Cardiac fibroblast (primary cell): ENCODE measurements at regions not wholly inside any gene's neighbourhood (a gene's known extent, or its start where the extent isn't known, plus 50 kb on each side); places are given as distances from the start of the nearest gene placed in this dataset.

Experiments used
- DNase-seq, 2 donors: peaks; one replicate each; pipeline versions ENCODE4 v3.0.0 to v3.0.0-alpha.2; 2010; ENCODE audit warnings: low read depth in 2 of 2
- H3K4me3 ChIP-seq, 2 donors: replicated peaks in 1 of 2; 1 replicate in 1 of 2; 2 replicates in 1 of 2; pipeline ENCODE4 v1.5.1; 2011; ENCODE audit warnings: low read depth in 2 of 2, low read length in 2 of 2, mild to moderate bottlenecking in 2 of 2, moderate library complexity in 1 of 2
- TF ChIP-seq, protein P1 (sequence below): IDR thresholded peaks from one replicate; pipeline ENCODE4 v1.5.1; 2011; ENCODE audit warnings: low read depth, mild to moderate bottlenecking, low read length, inconsistent platforms

DNA sequence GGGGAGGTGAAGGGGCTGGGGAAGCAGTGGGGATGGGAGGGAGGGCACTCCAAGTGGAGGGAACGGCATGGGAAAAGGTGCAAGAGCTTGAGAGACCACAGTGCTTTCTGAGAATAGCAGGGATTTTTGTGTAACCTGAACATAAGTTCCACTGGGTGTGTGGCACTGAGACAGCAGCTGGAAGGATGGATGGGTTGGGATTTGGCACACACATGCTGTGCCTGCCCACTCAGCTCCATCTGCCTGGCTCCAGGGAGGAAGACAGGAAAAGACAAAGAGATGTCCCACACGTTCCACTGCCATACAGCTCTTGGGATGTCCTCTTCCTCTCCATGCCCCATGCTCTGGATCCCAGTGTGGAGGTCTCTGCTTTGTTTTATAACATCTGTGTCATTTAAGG lies 114.1 kb upstream of the TEX51 start:
- no peak overlapping the region for H3K4me3 ChIP-seq
- TF ChIP-seq, protein P1, sequence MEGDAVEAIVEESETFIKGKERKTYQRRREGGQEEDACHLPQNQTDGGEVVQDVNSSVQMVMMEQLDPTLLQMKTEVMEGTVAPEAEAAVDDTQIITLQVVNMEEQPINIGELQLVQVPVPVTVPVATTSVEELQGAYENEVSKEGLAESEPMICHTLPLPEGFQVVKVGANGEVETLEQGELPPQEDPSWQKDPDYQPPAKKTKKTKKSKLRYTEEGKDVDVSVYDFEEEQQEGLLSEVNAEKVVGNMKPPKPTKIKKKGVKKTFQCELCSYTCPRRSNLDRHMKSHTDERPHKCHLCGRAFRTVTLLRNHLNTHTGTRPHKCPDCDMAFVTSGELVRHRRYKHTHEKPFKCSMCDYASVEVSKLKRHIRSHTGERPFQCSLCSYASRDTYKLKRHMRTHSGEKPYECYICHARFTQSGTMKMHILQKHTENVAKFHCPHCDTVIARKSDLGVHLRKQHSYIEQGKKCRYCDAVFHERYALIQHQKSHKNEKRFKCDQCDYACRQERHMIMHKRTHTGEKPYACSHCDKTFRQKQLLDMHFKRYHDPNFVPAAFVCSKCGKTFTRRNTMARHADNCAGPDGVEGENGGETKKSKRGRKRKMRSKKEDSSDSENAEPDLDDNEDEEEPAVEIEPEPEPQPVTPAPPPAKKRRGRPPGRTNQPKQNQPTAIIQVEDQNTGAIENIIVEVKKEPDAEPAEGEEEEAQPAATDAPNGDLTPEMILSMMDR: no peak
- DNase-seq: no peak

DNA sequence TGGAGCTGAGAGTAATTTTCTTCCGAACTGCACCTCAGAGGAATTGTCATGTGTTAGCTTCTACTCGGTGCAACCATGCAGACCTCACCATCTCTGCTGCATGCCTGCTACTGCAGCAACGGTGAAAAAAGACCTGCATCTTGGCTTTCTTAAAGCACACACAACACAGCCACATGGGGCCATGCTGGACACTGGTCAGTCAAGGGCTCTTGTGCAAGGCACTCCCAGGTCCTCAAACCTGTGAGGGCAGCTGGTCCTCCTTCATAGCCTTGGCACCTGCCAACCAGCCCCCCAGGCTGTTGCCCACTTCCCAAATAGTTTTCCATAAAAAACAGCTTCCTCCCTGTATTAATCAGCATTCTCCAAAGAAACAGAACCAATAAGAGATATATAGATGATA lies 113.5 kb upstream of the TEX51 start:
- DNase-seq: no peak
- TF ChIP-seq, protein P1: no peak
- no peak overlapping the region for H3K4me3 ChIP-seq

DNA sequence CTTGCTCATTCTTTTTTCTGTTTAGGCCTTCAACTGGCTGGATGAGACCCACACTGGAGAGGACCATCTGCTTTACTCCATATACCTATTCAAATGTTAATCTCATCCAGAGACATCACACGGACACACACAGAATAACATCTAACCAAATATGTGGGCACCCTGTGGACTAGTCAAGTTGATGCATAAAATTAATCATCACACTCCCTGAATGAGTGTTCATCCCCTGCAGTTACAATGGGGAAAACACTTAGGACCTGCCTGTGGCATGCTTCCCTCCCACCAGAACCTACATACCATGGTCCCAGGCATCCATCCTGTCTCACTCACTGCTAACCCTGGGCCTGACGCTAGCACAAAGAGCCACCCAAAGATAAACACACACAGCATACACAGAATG lies 112.8 kb upstream of the TEX51 start:
- TF ChIP-seq, protein P1: no peak
- no peak overlapping the region for H3K4me3 ChIP-seq

DNA sequence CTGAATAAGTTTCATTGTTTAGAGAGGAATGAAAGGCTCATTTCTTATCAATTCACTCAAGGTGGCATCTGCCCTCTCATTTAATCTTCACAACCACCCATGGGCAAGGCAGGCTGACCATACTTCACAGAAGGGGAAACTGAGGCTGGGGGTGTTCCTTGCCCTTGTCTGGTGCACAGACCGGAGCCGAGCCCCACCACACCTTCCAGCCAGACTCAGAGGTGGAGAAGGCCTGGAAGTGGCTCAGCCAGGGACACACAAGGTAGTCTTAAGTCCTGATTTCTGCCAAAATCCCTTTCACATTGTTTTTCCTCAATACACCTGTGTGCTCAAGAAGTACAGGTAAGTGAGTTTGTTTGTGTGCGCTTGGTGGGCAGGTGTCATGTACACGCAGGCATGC lies 111.9 kb upstream of the TEX51 start:
- no peak for DNase-seq
- TF ChIP-seq, protein P1: no peak
- H3K4me3 ChIP-seq: no peak overlapping the region

More for the DNA sequence above, 112.8 kb upstream of the TEX51 start:
- no peak for DNase-seq

DNA sequence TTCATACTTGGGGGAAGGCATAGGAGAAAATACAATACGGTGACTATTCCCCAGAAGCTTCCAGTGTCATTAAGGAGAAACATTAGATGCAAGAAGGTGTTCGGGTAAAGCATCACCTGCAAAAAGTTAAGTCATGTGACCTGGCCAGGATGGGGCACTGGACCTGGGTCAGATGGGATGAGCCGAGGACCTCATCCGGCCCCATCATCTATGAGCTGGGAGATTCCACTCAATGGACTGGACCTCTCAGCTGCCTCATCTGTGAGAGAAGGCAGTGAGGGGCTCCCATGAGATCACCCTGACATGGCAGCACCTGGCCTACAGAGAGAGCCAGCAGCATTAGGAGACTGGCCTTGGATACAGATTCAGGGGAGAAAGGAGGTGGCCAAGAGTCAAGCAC lies 111.4 kb upstream of the TEX51 start:
- no peak for DNase-seq
- TF ChIP-seq, protein P1: no peak
- no peak overlapping the region for H3K4me3 ChIP-seq

DNA sequence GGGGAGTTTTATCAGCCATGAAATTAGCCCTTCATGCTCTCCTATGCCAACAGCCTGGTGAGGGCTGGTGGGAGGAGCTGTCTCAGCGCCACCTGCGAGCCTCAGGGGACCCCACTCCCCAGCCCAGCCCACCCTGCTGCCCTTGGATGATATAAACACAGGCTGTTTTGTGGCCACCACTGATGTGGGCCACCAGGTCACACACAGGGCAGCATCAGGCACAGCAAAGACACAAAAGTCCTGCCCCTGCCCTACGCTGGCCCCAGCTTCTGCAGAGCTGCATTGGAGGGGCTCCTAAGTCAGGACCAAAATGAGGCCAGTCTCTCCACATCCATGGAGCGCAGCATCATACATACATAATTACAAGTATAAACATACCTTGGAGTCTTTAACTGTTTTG lies 110.6 kb upstream of the TEX51 start:
- TF ChIP-seq, protein P1: no peak
- no peak for DNase-seq
- H3K4me3 ChIP-seq: no peak overlapping the region

DNA sequence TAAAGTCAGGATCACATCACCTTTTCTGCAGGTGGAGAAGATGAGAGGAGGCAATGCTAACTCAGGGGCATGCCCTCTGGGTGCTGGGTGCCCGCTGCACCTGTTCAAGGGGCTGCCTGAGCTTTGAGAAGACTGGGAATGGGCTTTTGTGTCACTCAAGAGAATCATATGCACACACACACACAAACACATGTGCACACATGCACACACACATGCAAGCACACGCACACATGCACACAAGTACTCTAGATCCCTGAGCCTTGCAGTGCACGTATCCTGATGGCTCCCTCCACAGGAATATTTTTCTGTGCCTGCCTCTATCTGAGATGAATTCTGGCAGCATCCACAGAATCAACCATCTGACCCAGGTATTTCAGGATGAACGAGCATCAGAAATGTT lies 110.0 kb upstream of the TEX51 start:
- H3K4me3 ChIP-seq: no peak overlapping the region
- TF ChIP-seq, protein P1: no peak
- DNase-seq: no peak
